ENCODE measurements at regions not wholly inside any gene's neighbourhood (a gene's known extent, or its start where the extent isn't known, plus 50 kb on each side); places are given as distances from the start of the nearest gene placed in this dataset.

DNA sequence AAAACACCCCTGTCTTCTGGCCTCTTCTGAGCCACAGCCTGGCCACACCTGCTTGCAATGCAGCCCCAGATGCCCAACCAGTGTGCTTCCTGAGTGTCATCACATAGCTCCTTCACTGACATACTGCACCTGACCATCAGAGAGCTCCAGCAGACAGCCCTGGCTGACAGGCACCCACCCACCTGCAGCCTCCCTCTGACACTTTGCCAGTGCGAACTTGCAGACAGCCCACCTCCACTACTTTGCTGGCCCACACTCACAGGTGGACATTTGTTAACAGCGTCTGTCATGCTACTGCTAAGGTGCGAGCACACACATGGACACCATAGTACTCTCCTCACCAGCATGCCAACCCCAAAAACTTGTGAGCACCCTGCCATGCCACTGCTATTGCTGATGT lies 740.1 kb downstream of the DNAJB9 start (continued):
- TF ChIP-seq ZHX2 (IDR thresholded peaks at IDR 0.05; ENCODE audit: low read depth), result no peak
- no peak for TF ChIP-seq ZHX2 (CRISPR knock-in tag; IDR thresholded peaks at IDR 0.05; ENCODE audit: borderline replicate concordance)
- no peak for TF ChIP-seq NFE2 (CRISPR knock-in tag; IDR thresholded peaks at IDR 0.05)
- TF ChIP-seq FOXO1 (CRISPR knock-in tag; IDR thresholded peaks at IDR 0.05), result no peak
- no peak for TF ChIP-seq XBP1 (CRISPR knock-in tag; IDR thresholded peaks at IDR 0.05)
- TF ChIP-seq AGO2 (optimal IDR thresholded peaks at IDR 0.05; ENCODE audit: low read depth, low read length), result no peak

DNA sequence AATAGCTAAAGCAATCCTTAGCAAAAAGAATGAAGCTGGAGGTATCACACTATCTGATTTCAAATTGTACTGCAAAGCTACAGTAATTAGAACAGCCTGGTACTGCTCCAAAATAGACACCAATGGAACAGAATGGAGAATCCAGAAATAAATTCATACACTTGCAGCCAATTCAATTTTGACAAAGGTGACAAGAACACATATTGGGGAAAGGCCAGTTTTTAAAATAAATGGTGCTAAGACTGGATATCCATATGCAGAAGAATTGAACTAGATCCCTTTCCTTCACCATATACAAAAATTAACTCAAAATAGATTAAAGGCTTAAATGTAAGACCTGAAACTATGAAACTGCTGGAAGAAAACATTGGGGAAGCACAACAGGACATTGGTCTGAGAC lies 748.5 kb downstream of the DNAJB9 start:
- Histone ChIP-seq H3K27me3 (ENCODE audit: control insufficient read depth in 1 of 2, insufficient read depth in 2 of 2, low read length in 2 of 2) (no peaks in the 10 kb centered on the region; a peak in 1 of 5 replicates), H3K27ac (ENCODE audit: extremely low read length, insufficient read depth, low read length) (no peak overlapping the region), H3K36me3 (replicated peaks in 1 of 2; ENCODE audit: control insufficient read depth in 1 of 2, insufficient read depth in 2 of 2, low read length in 2 of 2) (no peaks in the 10 kb centered on the region), H3K4me3 (replicated peaks in 1 of 3; ENCODE audit: insufficient read depth in 1 of 3, low read depth in 2 of 3, low read length in 3 of 3) (no peak overlapping the region), H3K4me1 (ENCODE audit: insufficient read depth, low read length) (no peaks in the 10 kb centered on the region), H3K9me3 (ENCODE audit: low read length) (peaks cover 45% of the 10 kb centered on the region), H4K20me1 (ENCODE audit: insufficient read depth, low read length) (no peaks in the 10 kb centered on the region), H3K9ac (ENCODE audit: insufficient read depth, low read depth, low read length) (no peak overlapping the region), H3K79me2 (ENCODE audit: insufficient read depth, low read length) (no peaks in the 10 kb centered on the region), H2AFZ (ENCODE audit: low read length) (no peak overlapping the region), H3K4me2 (ENCODE audit: low read depth, low read length) (no peak overlapping the region)
- POLR2A ChIA-PET, result no interaction called here
- TF ChIP-seq STAG1 (CRISPR knock-in tag; IDR thresholded peaks at IDR 0.05) (no peak), ZNF773 (CRISPR knock-in tag; IDR thresholded peaks at IDR 0.05; ENCODE audit: borderline replicate concordance) (no peak), FOXA1 (IDR thresholded peaks at IDR 0.05) (no peak), FOXA1 (CRISPR knock-in tag; IDR thresholded peaks at IDR 0.05) (no peak)
- DNase-seq (ENCODE audit: low spot score) (no peak), ATAC-seq (no peak), FAIRE-seq (no peak)
- intact Hi-C loops (cut with micrococcal nuclease; ENCODE audit: unreplicated experiment), result no loop called here
- in situ Hi-C loops (cut with HindIII; ENCODE audit: extremely low pct_ligation_motif_present, low pct_unique_long_range_greater_than_20kb), result no loop called here
- CTCF ChIA-PET (ENCODE audit: low intra/inter-chr PET ratio, low total read pairs), result no interaction called here
- no TSS peak for BruUV-seq (replicated peaks)
